ENCODE measurements at regions not wholly inside any gene's neighbourhood (a gene's known extent, or its start where the extent isn't known, plus 50 kb on each side); places are given as distances from the start of the nearest gene placed in this dataset.

DNA sequence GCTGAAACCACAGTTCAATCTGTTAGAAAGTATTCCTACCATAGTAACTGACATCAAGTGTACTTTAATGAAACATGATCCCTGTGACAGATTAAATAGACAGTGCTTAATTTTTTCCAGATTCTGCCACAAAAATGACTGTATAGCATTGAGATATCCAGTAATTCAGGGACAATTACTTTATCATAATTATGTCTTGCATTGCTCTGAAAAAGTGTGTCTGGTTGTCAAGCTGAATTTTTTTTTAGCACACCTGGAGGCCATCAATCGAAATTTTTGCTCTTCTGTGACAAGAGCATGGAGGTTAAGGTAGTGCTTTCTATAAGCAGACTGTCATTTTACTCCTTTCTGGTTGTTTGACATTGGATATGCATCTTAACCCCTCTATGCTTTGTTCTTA lies 1083.8 kb upstream of the NRXN1 start:
- TF ChIP-seq CTCF (IDR thresholded peaks at IDR 0.05) (no peak), EP300 (IDR thresholded peaks at IDR 0.05) (no peak), POLR2AphosphoS5 (IDR thresholded peaks at IDR 0.05) (no peak), POLR2A (IDR thresholded peaks at IDR 0.05) (no peak)

Data from suprapubic skin (tissue), 4 donors.